ENCODE measurements at regions not wholly inside any gene's neighbourhood (a gene's known extent, or its start where the extent isn't known, plus 50 kb on each side); places are given as distances from the start of the nearest gene placed in this dataset.

GRCh38 chr14:104311358-104311757 lies 173.0 kb downstream of the KIF26A start:
- H3K36me3 Mint-ChIP-seq: no peaks in the 10 kb centered on the region
- ChIA-PET POLR2A (no interaction called here), CTCF (no interaction called here)
- H3K4me3 Mint-ChIP-seq: no peak overlapping the region
- TF ChIP-seq ATF6 (CRISPR knock-in tag; IDR thresholded peaks at IDR 0.05): no peak
- no peak for TF ChIP-seq ZNF423 (CRISPR knock-in tag; IDR thresholded peaks at IDR 0.05)
- no peak for TF ChIP-seq NFATC4 (CRISPR knock-in tag; IDR thresholded peaks at IDR 0.05)
- TF ChIP-seq HMGA2 (CRISPR knock-in tag; IDR thresholded peaks at IDR 0.05): no peak
- no peak for TF ChIP-seq FOXK1 (CRISPR knock-in tag; IDR thresholded peaks at IDR 0.05)
- TF ChIP-seq CBFB (CRISPR knock-in tag; IDR thresholded peaks at IDR 0.05; ENCODE audit: low read depth): no peak
- TF ChIP-seq GABPB1 (CRISPR knock-in tag; IDR thresholded peaks at IDR 0.05): no peak
- no peak for TF ChIP-seq ELF4 (CRISPR knock-in tag; IDR thresholded peaks at IDR 0.05; ENCODE audit: low read depth)
- no peak for TF ChIP-seq ZNF121 (CRISPR knock-in tag; IDR thresholded peaks at IDR 0.05)
- TF ChIP-seq NFE2L1 (CRISPR knock-in tag; IDR thresholded peaks at IDR 0.05): no peak
- TF ChIP-seq ESRRA (CRISPR knock-in tag; IDR thresholded peaks at IDR 0.05; ENCODE audit: borderline replicate concordance): no peak
- TF ChIP-seq ZNF263 (CRISPR knock-in tag; IDR thresholded peaks at IDR 0.05; ENCODE audit: low read depth): no peak
- no peak for TF ChIP-seq TEAD1 (CRISPR knock-in tag; IDR thresholded peaks at IDR 0.05)
- no peak for TF ChIP-seq E2F4 (CRISPR knock-in tag; IDR thresholded peaks at IDR 0.05; ENCODE audit: borderline replicate concordance, low read depth)
- no peak for TF ChIP-seq JUN (CRISPR knock-in tag; IDR thresholded peaks at IDR 0.05)
- no peak for TF ChIP-seq ATF1 (CRISPR knock-in tag; IDR thresholded peaks at IDR 0.05)
- TF ChIP-seq, protein P1, sequence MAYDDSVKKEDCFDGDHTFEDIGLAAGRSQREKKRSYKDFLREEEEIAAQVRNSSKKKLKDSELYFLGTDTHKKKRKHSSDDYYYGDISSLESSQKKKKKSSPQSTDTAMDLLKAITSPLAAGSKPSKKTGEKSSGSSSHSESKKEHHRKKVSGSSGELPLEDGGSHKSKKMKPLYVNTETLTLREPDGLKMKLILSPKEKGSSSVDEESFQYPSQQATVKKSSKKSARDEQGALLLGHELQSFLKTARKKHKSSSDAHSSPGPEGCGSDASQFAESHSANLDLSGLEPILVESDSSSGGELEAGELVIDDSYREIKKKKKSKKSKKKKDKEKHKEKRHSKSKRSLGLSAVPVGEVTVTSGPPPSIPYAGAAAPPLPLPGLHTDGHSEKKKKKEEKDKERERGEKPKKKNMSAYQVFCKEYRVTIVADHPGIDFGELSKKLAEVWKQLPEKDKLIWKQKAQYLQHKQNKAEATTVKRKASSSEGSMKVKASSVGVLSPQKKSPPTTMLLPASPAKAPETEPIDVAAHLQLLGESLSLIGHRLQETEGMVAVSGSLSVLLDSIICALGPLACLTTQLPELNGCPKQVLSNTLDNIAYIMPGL (CRISPR knock-in tag; IDR thresholded peaks at IDR 0.05): no peak
- no peak for TF ChIP-seq CDX4 (CRISPR knock-in tag; IDR thresholded peaks at IDR 0.05; ENCODE audit: borderline replicate concordance)
- TF ChIP-seq ZNF671 (CRISPR knock-in tag; IDR thresholded peaks at IDR 0.05): no peak
- no peak overlapping the region for H3K27ac Mint-ChIP-seq
- no peaks in the 10 kb centered on the region for H3K4me1 Mint-ChIP-seq
- H3K9me3 Mint-ChIP-seq: peaks cover 21% of the 10 kb centered on the region
- ATAC-seq (no peak), DNase-seq (ENCODE audit: low spot score) (no peak)
- no peaks in the 10 kb centered on the region for H3K27me3 Mint-ChIP-seq (ENCODE audit: low read depth)

DNA sequence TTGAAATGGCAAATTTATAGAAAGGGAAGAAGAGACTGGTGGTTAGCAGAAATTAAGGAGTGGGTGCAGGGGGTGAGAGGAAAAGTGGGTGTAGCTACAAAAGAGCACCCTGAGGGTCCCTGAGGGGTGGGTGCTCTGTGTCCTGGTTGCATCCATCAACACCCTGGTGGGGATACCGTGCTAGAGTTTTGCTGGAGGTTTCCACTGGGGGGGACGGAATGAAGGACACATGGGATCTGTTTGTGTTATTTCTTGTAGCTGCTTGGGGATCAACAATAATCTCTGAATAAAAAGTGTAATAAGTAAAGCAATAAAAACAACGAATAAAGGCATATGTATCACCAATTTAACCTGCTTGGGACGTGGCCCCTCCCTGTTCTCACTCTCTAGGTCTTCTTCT lies 175.3 kb downstream of the KIF26A start:
- H3K4me3 Mint-ChIP-seq: no peak overlapping the region
- ATAC-seq (no peak), DNase-seq (ENCODE audit: low spot score) (no peak)
- H3K27ac Mint-ChIP-seq: no peak overlapping the region
- H3K36me3 Mint-ChIP-seq: no peaks in the 10 kb centered on the region
- no peaks in the 10 kb centered on the region for H3K4me1 Mint-ChIP-seq
- CTCF ChIA-PET: no interaction called here
- peaks cover 21% of the 10 kb centered on the region for H3K9me3 Mint-ChIP-seq
- H3K27me3 Mint-ChIP-seq (ENCODE audit: low read depth): no peaks in the 10 kb centered on the region
- TF ChIP-seq SMAD4 (CRISPR knock-in tag; IDR thresholded peaks at IDR 0.05) (no peak), CBFB (CRISPR knock-in tag; IDR thresholded peaks at IDR 0.05; ENCODE audit: low read depth) (no peak), ATF1 (CRISPR knock-in tag; IDR thresholded peaks at IDR 0.05) (no peak), EMX1 (CRISPR knock-in tag; IDR thresholded peaks at IDR 0.05) (no peak), OVOL2 (CRISPR knock-in tag; IDR thresholded peaks at IDR 0.05; ENCODE audit: borderline replicate concordance) (no peak), ERG (CRISPR knock-in tag; IDR thresholded peaks at IDR 0.05) (no peak), ELF4 (CRISPR knock-in tag; IDR thresholded peaks at IDR 0.05; ENCODE audit: low read depth) (no peak), FOXK1 (CRISPR knock-in tag; IDR thresholded peaks at IDR 0.05) (no peak)
- POLR2A ChIA-PET: no interaction called here

Data from WTC11 (cell line).